Osteoblast (primary cell): ENCODE measurements at regions not wholly inside any gene's neighbourhood (a gene's known extent, or its start where the extent isn't known, plus 50 kb on each side); places are given as distances from the start of the nearest gene placed in this dataset.

Experiments used
- DNase-seq: peaks from one replicate; pipeline ENCODE4 v3.0.0; 2011; ENCODE audit warnings: low spot score, mixed read lengths; ENCODE audit not compliant: insufficient read length; ENCODE audit errors: missing footprints
- H2AFZ ChIP-seq: 2 replicates; pipeline ENCODE4 v1.6.0; 2011; ENCODE audit warnings: mild to moderate bottlenecking, low read length
- H3K27ac ChIP-seq: 2 replicates; pipeline ENCODE4 v1.5.1; 2011; ENCODE audit warnings: mild to moderate bottlenecking, low read depth, low read length, moderate library complexity
- H3K27me3 ChIP-seq: 2 replicates; pipeline ENCODE4 v1.6.0; 2012; ENCODE audit warnings: mild to moderate bottlenecking, control low read depth, inconsistent platforms, low read length, moderate library complexity; ENCODE audit not compliant: insufficient read depth
- H3K36me3 ChIP-seq: 2 replicates; pipeline ENCODE4 v1.5.1; 2011; ENCODE audit warnings: mild to moderate bottlenecking, low read length, control low read depth, moderate library complexity; ENCODE audit not compliant: insufficient read depth
- H3K4me1 ChIP-seq: 2 replicates; pipeline ENCODE4 v1.5.1; 2011; ENCODE audit warnings: mild to moderate bottlenecking, low read length, control low read depth, moderate library complexity; ENCODE audit not compliant: insufficient read depth
- H3K4me2 ChIP-seq: 2 replicates; pipeline ENCODE4 v1.6.0; 2011; ENCODE audit warnings: mild to moderate bottlenecking, low read length; ENCODE audit not compliant: insufficient read depth
- H3K4me3 ChIP-seq: fragments of 200-600 bp; sonication (generic); 3 replicates; pipeline ENCODE4 v1.5.1; 2012; ENCODE audit warnings: mild to moderate bottlenecking, low read length, inconsistent platforms; ENCODE audit not compliant: insufficient read depth
- H3K79me2 ChIP-seq: 2 replicates; pipeline ENCODE4 v1.6.0; 2012; ENCODE audit warnings: mild to moderate bottlenecking, low read length, control low read depth, inconsistent platforms; ENCODE audit not compliant: insufficient read depth
- H3K9me3 ChIP-seq: 2 replicates; pipeline ENCODE4 v1.5.1; 2011; ENCODE audit warnings: low read depth, low read length, control low read depth
- H4K20me1 ChIP-seq: 2 replicates; pipeline ENCODE4 v1.6.0; 2012; ENCODE audit warnings: mild to moderate bottlenecking, low read length, control low read depth; ENCODE audit not compliant: insufficient read depth
- CTCF ChIP-seq: IDR thresholded peaks from 2 replicates; pipeline ENCODE4 v1.5.1; 2011; ENCODE audit warnings: mild to moderate bottlenecking, low read depth, low read length, moderate library complexity; ENCODE audit errors: extremely low read depth

GRCh38 chr3:110618512-110619226, 452.9 kb upstream of the NECTIN3 start:
- Histone ChIP-seq H3K9me3 (no peaks in the 10 kb centered on the region), H2AFZ (no peak overlapping the region), H3K4me3 (no peak overlapping the region), H3K79me2 (no peaks in the 10 kb centered on the region), H3K4me2 (no peak overlapping the region), H4K20me1 (no peaks in the 10 kb centered on the region), H3K36me3 (no peaks in the 10 kb centered on the region), H3K4me1 (no peaks in the 10 kb centered on the region), H3K27ac (no peak overlapping the region), H3K27me3 (no peaks in the 10 kb centered on the region)
- no peak for DNase-seq
- no peak for TF ChIP-seq CTCF

- Histone ChIP-seq H4K20me1 (no peaks in the 10 kb centered on the region), H3K36me3 (no peaks in the 10 kb centered on the region), H3K4me3 (no peak overlapping the region), H3K4me1 (no peaks in the 10 kb centered on the region), H3K27ac (no peak overlapping the region), H3K4me2 (no peak overlapping the region), H3K9me3 (no peaks in the 10 kb centered on the region), H2AFZ (no peak overlapping the region), H3K27me3 (no peaks in the 10 kb centered on the region), H3K79me2 (no peaks in the 10 kb centered on the region)
- TF ChIP-seq CTCF, result no peak
- DNase-seq, result no peak
Observed at GRCh38 chr3:110620118-110620517, 451.5 kb upstream of the NECTIN3 start.

- no peaks in the 10 kb centered on the region for H4K20me1 ChIP-seq
- DNase-seq, result no peak
- H3K9me3 ChIP-seq, result no peaks in the 10 kb centered on the region
- H3K4me1 ChIP-seq, result no peaks in the 10 kb centered on the region
- H2AFZ ChIP-seq, result no peak overlapping the region
- H3K36me3 ChIP-seq, result no peaks in the 10 kb centered on the region
- no peak overlapping the region for H3K4me3 ChIP-seq
- no peaks in the 10 kb centered on the region for H3K79me2 ChIP-seq
- TF ChIP-seq CTCF, result no peak
- no peak overlapping the region for H3K4me2 ChIP-seq
- no peaks in the 10 kb centered on the region for H3K27me3 ChIP-seq
- H3K27ac ChIP-seq, result no peak overlapping the region
Observed at GRCh38 chr3:110623571-110623970, 448.0 kb upstream of the NECTIN3 start.

- no peaks in the 10 kb centered on the region for H3K79me2 ChIP-seq
- H3K27me3 ChIP-seq, result no peaks in the 10 kb centered on the region
- no peak overlapping the region for H3K4me2 ChIP-seq
- H3K27ac ChIP-seq, result no peak overlapping the region
- H4K20me1 ChIP-seq, result no peaks in the 10 kb centered on the region
- H2AFZ ChIP-seq, result peak overlapping the region; percentile 18
- H3K36me3 ChIP-seq, result no peaks in the 10 kb centered on the region
- H3K4me3 ChIP-seq, result no peak overlapping the region
- no peaks in the 10 kb centered on the region for H3K4me1 ChIP-seq
- no peak for TF ChIP-seq CTCF
- no peaks in the 10 kb centered on the region for H3K9me3 ChIP-seq
- DNase-seq, result no peak
Observed at GRCh38 chr3:110624576-110624975, 447.0 kb upstream of the NECTIN3 start.
